ENCODE measurements at regions not wholly inside any gene's neighbourhood (a gene's known extent, or its start where the extent isn't known, plus 50 kb on each side); places are given as distances from the start of the nearest gene placed in this dataset.
"Not testable (repeated sequence)": the region's sequence is repeated elsewhere in the genome, so short reads cannot be mapped to it uniquely, and the experiment has no call there.

GRCh38 chr13:104984296-104984818 is 1551.1 kb downstream of the EFNB2 start:
- DNase-seq (ENCODE audit: low spot score), result no peak
- intact Hi-C loops (cut with DNase I), result no loop called here

GRCh38 chr13:104983601-104984000 is 1551.9 kb downstream of the EFNB2 start:
- intact Hi-C loops (cut with DNase I), result no loop called here
- DNase-seq (ENCODE audit: low spot score), result no peak

- intact Hi-C loops (cut with DNase I), result no loop called here
- DNase-seq (ENCODE audit: low spot score), result no peak
These were observed 1554.9 kb downstream of the EFNB2 start for GRCh38 chr13:104980586-104980985.

- intact Hi-C loops (cut with DNase I), result no loop called here
- no peak for DNase-seq (ENCODE audit: low spot score)
These were observed 1556.0 kb downstream of the EFNB2 start for GRCh38 chr13:104979281-104980030.

GRCh38 chr13:104976986-104977385 is 1558.5 kb downstream of the EFNB2 start:
- DNase-seq (ENCODE audit: low spot score), result no peak
- intact Hi-C loops (cut with DNase I), result no loop called here

- no peak for DNase-seq (ENCODE audit: low spot score)
- intact Hi-C loops (cut with DNase I), result no loop called here
These were observed 1560.2 kb downstream of the EFNB2 start for GRCh38 chr13:104975272-104975671.

- intact Hi-C loops (cut with DNase I), result no loop called here
- DNase-seq (ENCODE audit: low spot score), result no peak
These were observed 1566.6 kb downstream of the EFNB2 start for GRCh38 chr13:104968876-104969275.

- DNase-seq (ENCODE audit: low spot score), result no peak
- intact Hi-C loops (cut with DNase I), result no loop called here
These were observed 1567.4 kb downstream of the EFNB2 start for GRCh38 chr13:104967836-104968630.

- intact Hi-C loops (cut with DNase I), result no loop called here
- no peak for DNase-seq (ENCODE audit: low spot score)
These were observed 1568.1 kb downstream of the EFNB2 start for GRCh38 chr13:104967376-104967775.

GRCh38 chr13:104962411-104962810 is 1573.1 kb downstream of the EFNB2 start:
- no peak for DNase-seq (ENCODE audit: low spot score)
- intact Hi-C loops (cut with DNase I), result no loop called here

- DNase-seq (ENCODE audit: low spot score), result no peak
- intact Hi-C loops (cut with DNase I), result no loop called here
These were observed 1574.2 kb downstream of the EFNB2 start for GRCh38 chr13:104961246-104961645.

- DNase-seq (ENCODE audit: low spot score), result no peak
- intact Hi-C loops (cut with DNase I), result no loop called here
These were observed 1581.3 kb downstream of the EFNB2 start for GRCh38 chr13:104954210-104954609.

GRCh38 chr13:104953588-104953987 is 1581.9 kb downstream of the EFNB2 start:
- intact Hi-C loops (cut with DNase I), result no loop called here

GRCh38 chr13:104949840-104950740 is 1585.4 kb downstream of the EFNB2 start:
- no peak for DNase-seq (ENCODE audit: low spot score)
- intact Hi-C loops (cut with DNase I), result no loop called here

More at GRCh38 chr13:104953588-104953987, 1581.9 kb downstream of the EFNB2 start:
- no peak for DNase-seq (ENCODE audit: low spot score)

- intact Hi-C loops (cut with DNase I), result no loop called here
- no peak for DNase-seq (ENCODE audit: low spot score)
These were observed 1591.3 kb downstream of the EFNB2 start for GRCh38 chr13:104944176-104944575.

GRCh38 chr13:104943331-104943730 is 1592.1 kb downstream of the EFNB2 start:
- no peak for DNase-seq (ENCODE audit: low spot score)
- intact Hi-C loops (cut with DNase I), result no loop called here

GRCh38 chr13:104937881-104938280 is 1597.6 kb downstream of the EFNB2 start:
- DNase-seq (ENCODE audit: low spot score), result no peak
- intact Hi-C loops (cut with DNase I), result no loop called here

- DNase-seq (ENCODE audit: low spot score), result no peak
- intact Hi-C loops (cut with DNase I), result no loop called here
These were observed 1599.2 kb downstream of the EFNB2 start for GRCh38 chr13:104936304-104936703.

- intact Hi-C loops (cut with DNase I); DNase-seq (ENCODE audit: low spot score): not testable (repeated sequence)
These were observed 1614.9 kb downstream of the EFNB2 start for GRCh38 chr13:104920513-104920912.

- intact Hi-C loops (cut with DNase I), result no loop called here
- DNase-seq (ENCODE audit: low spot score), result no peak
These were observed 1615.4 kb downstream of the EFNB2 start for GRCh38 chr13:104920091-104920490.

All from cardiac septum (tissue), 1 donor.